ENCODE measurements at regions not wholly inside any gene's neighbourhood (a gene's known extent, or its start where the extent isn't known, plus 50 kb on each side); places are given as distances from the start of the nearest gene placed in this dataset.

GRCh38 chr1:117707371-117707770 lies 101.5 kb downstream of the TENT5C start (continued):
- no peak for TF ChIP-seq AR (CRISPR knock-in tag; IDR thresholded peaks at IDR 0.05)
- TF ChIP-seq ZNF138 (CRISPR knock-in tag; conservative IDR thresholded peaks at IDR 0.05), result no peak
- no peak for TF ChIP-seq IRF1 (CRISPR knock-in tag; IDR thresholded peaks at IDR 0.05)
- TF ChIP-seq EMX1 (CRISPR knock-in tag; IDR thresholded peaks at IDR 0.05), result no peak
- TF ChIP-seq PRDM15 (CRISPR knock-in tag; IDR thresholded peaks at IDR 0.05), result no peak
- no peak for TF ChIP-seq ETV6 (CRISPR knock-in tag; IDR thresholded peaks at IDR 0.05)
- TF ChIP-seq ZNF281 (CRISPR knock-in tag; IDR thresholded peaks at IDR 0.05), result no peak
- no peak for TF ChIP-seq ZNF121 (CRISPR knock-in tag; IDR thresholded peaks at IDR 0.05)
- no peak for TF ChIP-seq ZNF423 (CRISPR knock-in tag; IDR thresholded peaks at IDR 0.05)

- peak; percentile 63 for DNase-seq (ENCODE audit: low spot score)
- ChIA-PET CTCF (interaction anchor here (0.6 to 3.8 kb wide), 6 partner anchors 43 to 174 kb away, joined by 3 to 36 read pairs (median 4); no protein-coding TSS in a partner anchor), POLR2A (no interaction called here)
- TF ChIP-seq OVOL2 (CRISPR knock-in tag; IDR thresholded peaks at IDR 0.05; ENCODE audit: borderline replicate concordance) (no peak), FOXK1 (CRISPR knock-in tag; IDR thresholded peaks at IDR 0.05) (no peak), SOX15 (CRISPR knock-in tag; IDR thresholded peaks at IDR 0.05) (no peak), GRHL2 (CRISPR knock-in tag; IDR thresholded peaks at IDR 0.05; ENCODE audit: insufficient replicate concordance, severe bottlenecking) (no peak), NFE2L1 (CRISPR knock-in tag; IDR thresholded peaks at IDR 0.05) (no peak)
- no peak overlapping the region for H3K4me3 Mint-ChIP-seq
- H3K4me1 Mint-ChIP-seq, result peaks cover 27% of the 10 kb centered on the region
- peaks cover 13% of the 10 kb centered on the region for H3K9me3 Mint-ChIP-seq
- H3K36me3 Mint-ChIP-seq, result peaks cover 8% of the 10 kb centered on the region
- ATAC-seq, result peak; percentile 80
- no peak overlapping the region for H3K27ac Mint-ChIP-seq
- peaks cover 7% of the 10 kb centered on the region for H3K27me3 Mint-ChIP-seq (ENCODE audit: low read depth)
Observed at GRCh38 chr1:117708323-117709248, 102.7 kb downstream of the TENT5C start.

All from WTC11 (cell line).